Astrocyte (in vitro differentiated cells and primary cell): ENCODE measurements at regions not wholly inside any gene's neighbourhood (a gene's known extent, or its start where the extent isn't known, plus 50 kb on each side); places are given as distances from the start of the nearest gene placed in this dataset.

Experiments
- DNase-seq: peaks from one replicate; pipeline ENCODE4 v3.0.0-alpha.2; 2010; ENCODE audit warnings: low read depth
- FAIRE-seq: peaks from 2 replicates; lab custom pipeline; 2011; peaks lifted over from hg19 to GRCh38; lab: Jason Lieb, UNC
- H2AFZ ChIP-seq: 2 replicates; pipeline ENCODE4 v1.6.0; 2012; ENCODE audit warnings: low read depth, low read length, inconsistent platforms
- H3K27ac ChIP-seq: 2 replicates; pipeline ENCODE4 v1.5.1; 2011; ENCODE audit warnings: low read depth, low read length, inconsistent platforms
- H3K27me3 ChIP-seq: 2 replicates; pipeline ENCODE4 v1.6.0; 2011; ENCODE audit warnings: low read length, inconsistent platforms; ENCODE audit not compliant: insufficient read depth
- H3K36me3 ChIP-seq: 2 replicates; pipeline ENCODE4 v1.5.1; 2011; ENCODE audit warnings: low read length, inconsistent platforms; ENCODE audit not compliant: insufficient read depth
- H3K4me1 ChIP-seq: 2 replicates; pipeline ENCODE4 v1.5.1; 2011; ENCODE audit warnings: low read length, inconsistent platforms; ENCODE audit not compliant: insufficient read depth
- H3K4me2 ChIP-seq: 2 replicates; pipeline ENCODE4 v1.6.0; 2012; ENCODE audit warnings: low read length, inconsistent platforms
- H3K4me3 ChIP-seq: 2 replicates; pipeline ENCODE4 v1.5.1; 2011; ENCODE audit warnings: low read depth, mild to moderate bottlenecking, low read length, inconsistent platforms; ENCODE audit not compliant: insufficient read depth
- H3K79me2 ChIP-seq: 2 replicates; pipeline ENCODE4 v1.6.0; 2012; ENCODE audit warnings: mild to moderate bottlenecking, low read length, inconsistent platforms; ENCODE audit not compliant: insufficient read depth
- H3K9ac ChIP-seq: 2 replicates; pipeline ENCODE4 v1.6.0; 2012; ENCODE audit warnings: mild to moderate bottlenecking, low read length, inconsistent platforms
- H3K9me3 ChIP-seq: 2 replicates; pipeline ENCODE4 v1.5.1; 2012; ENCODE audit warnings: low read depth, mild to moderate bottlenecking, low read length, inconsistent platforms; ENCODE audit not compliant: insufficient read depth
- H4K20me1 ChIP-seq: 2 replicates; pipeline ENCODE4 v1.6.0; 2012; ENCODE audit warnings: low read length, inconsistent platforms; ENCODE audit not compliant: insufficient read depth
- H3K27ac Mint-ChIP-seq: one replicate; pipeline ENCODE4 v1.8.0; 2021; ENCODE audit warnings: mild to moderate bottlenecking, mixed read lengths; ENCODE audit not compliant: unreplicated experiment
- H3K27me3 Mint-ChIP-seq: one replicate; pipeline ENCODE4 v1.8.0; 2021; ENCODE audit warnings: low read depth, mixed read lengths; ENCODE audit not compliant: unreplicated experiment
- H3K36me3 Mint-ChIP-seq: one replicate; pipeline ENCODE4 v1.8.0; 2021; ENCODE audit warnings: low read depth, mixed read lengths; ENCODE audit not compliant: unreplicated experiment
- H3K4me1 Mint-ChIP-seq: one replicate; pipeline ENCODE4 v1.8.0; 2021; ENCODE audit warnings: low read depth, mixed read lengths; ENCODE audit not compliant: unreplicated experiment
- H3K4me3 Mint-ChIP-seq: one replicate; pipeline ENCODE4 v1.8.0; 2021; ENCODE audit warnings: mild to moderate bottlenecking, moderate library complexity, mixed read lengths; ENCODE audit not compliant: unreplicated experiment
- H3K9me3 Mint-ChIP-seq: one replicate; pipeline ENCODE4 v1.8.0; 2021; ENCODE audit warnings: mild to moderate bottlenecking, mixed read lengths; ENCODE audit not compliant: unreplicated experiment
- EZH2 ChIP-seq: IDR thresholded peaks from 2 replicates; pipeline ENCODE4 v1.6.1; 2012; ENCODE audit warnings: mild to moderate bottlenecking, low read length, inconsistent platforms; ENCODE audit not compliant: insufficient read depth
- TF ChIP-seq, protein P1 (sequence below): IDR thresholded peaks from 2 replicates; pipeline ENCODE4 v1.5.1; 2011; ENCODE audit warnings: low read depth, mild to moderate bottlenecking, inconsistent platforms, low read length, moderate library complexity; ENCODE audit not compliant: insufficient read depth

GRCh38 chr7:86148501-86148900 is 495.2 kb upstream of the GRM3 start:
- Histone ChIP-seq H3K4me2 (no peak overlapping the region), H3K9me3 (no peaks in the 10 kb centered on the region), H3K79me2 (no peaks in the 10 kb centered on the region), H2AFZ (no peak overlapping the region), H3K27me3 (no peaks in the 10 kb centered on the region), H3K4me3 (no peak overlapping the region), H3K9ac (no peak overlapping the region), H3K36me3 (no peaks in the 10 kb centered on the region), H3K4me1 (no peaks in the 10 kb centered on the region), H3K27ac (no peak overlapping the region), H4K20me1 (no peaks in the 10 kb centered on the region)
- Mint-ChIP-seq H3K4me3 (no peak overlapping the region), H3K27me3 (no peaks in the 10 kb centered on the region), H3K36me3 (no peaks in the 10 kb centered on the region), H3K4me1 (peaks cover 6% of the 10 kb centered on the region), H3K9me3 (no peaks in the 10 kb centered on the region), H3K27ac (no peak overlapping the region)
- TF ChIP-seq, protein P1, sequence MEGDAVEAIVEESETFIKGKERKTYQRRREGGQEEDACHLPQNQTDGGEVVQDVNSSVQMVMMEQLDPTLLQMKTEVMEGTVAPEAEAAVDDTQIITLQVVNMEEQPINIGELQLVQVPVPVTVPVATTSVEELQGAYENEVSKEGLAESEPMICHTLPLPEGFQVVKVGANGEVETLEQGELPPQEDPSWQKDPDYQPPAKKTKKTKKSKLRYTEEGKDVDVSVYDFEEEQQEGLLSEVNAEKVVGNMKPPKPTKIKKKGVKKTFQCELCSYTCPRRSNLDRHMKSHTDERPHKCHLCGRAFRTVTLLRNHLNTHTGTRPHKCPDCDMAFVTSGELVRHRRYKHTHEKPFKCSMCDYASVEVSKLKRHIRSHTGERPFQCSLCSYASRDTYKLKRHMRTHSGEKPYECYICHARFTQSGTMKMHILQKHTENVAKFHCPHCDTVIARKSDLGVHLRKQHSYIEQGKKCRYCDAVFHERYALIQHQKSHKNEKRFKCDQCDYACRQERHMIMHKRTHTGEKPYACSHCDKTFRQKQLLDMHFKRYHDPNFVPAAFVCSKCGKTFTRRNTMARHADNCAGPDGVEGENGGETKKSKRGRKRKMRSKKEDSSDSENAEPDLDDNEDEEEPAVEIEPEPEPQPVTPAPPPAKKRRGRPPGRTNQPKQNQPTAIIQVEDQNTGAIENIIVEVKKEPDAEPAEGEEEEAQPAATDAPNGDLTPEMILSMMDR = no peak
- no peak for TF ChIP-seq EZH2
- FAIRE-seq = no peak
- DNase-seq = no peak

GRCh38 chr7:86137343-86137742 is 506.4 kb upstream of the GRM3 start:
- Mint-ChIP-seq H3K27ac (no peak overlapping the region), H3K4me3 (no peak overlapping the region), H3K4me1 (no peaks in the 10 kb centered on the region), H3K27me3 (no peaks in the 10 kb centered on the region), H3K36me3 (no peaks in the 10 kb centered on the region), H3K9me3 (peaks cover 2% of the 10 kb centered on the region)
- Histone ChIP-seq H3K4me3 (no peak overlapping the region), H4K20me1 (no peaks in the 10 kb centered on the region), H3K9me3 (no peaks in the 10 kb centered on the region), H3K27me3 (no peaks in the 10 kb centered on the region), H3K4me2 (no peak overlapping the region), H3K36me3 (no peaks in the 10 kb centered on the region), H2AFZ (no peak overlapping the region), H3K27ac (no peak overlapping the region), H3K9ac (no peak overlapping the region), H3K79me2 (no peaks in the 10 kb centered on the region), H3K4me1 (no peaks in the 10 kb centered on the region)
- FAIRE-seq (no peak), DNase-seq (no peak)
- TF ChIP-seq EZH2 = no peak
- TF ChIP-seq, protein P1 = no peak

GRCh38 chr7:86130268-86130667 is 513.4 kb upstream of the GRM3 start:
- Mint-ChIP-seq H3K9me3 (no peaks in the 10 kb centered on the region), H3K27ac (no peak overlapping the region), H3K36me3 (no peaks in the 10 kb centered on the region), H3K4me1 (no peaks in the 10 kb centered on the region), H3K4me3 (no peak overlapping the region), H3K27me3 (no peaks in the 10 kb centered on the region)
- Histone ChIP-seq H3K27me3 (no peaks in the 10 kb centered on the region), H3K9ac (no peak overlapping the region), H3K4me3 (no peak overlapping the region), H4K20me1 (no peaks in the 10 kb centered on the region), H3K9me3 (no peaks in the 10 kb centered on the region), H2AFZ (no peak overlapping the region), H3K4me1 (no peaks in the 10 kb centered on the region), H3K79me2 (no peaks in the 10 kb centered on the region), H3K27ac (no peak overlapping the region), H3K4me2 (no peak overlapping the region), H3K36me3 (no peaks in the 10 kb centered on the region)
- DNase-seq = no peak
- no peak for FAIRE-seq
- TF ChIP-seq, protein P1 = no peak
- TF ChIP-seq EZH2 = no peak
